Endothelial cell of umbilical vein (primary cell): ENCODE measurements at regions not wholly inside any gene's neighbourhood (a gene's known extent, or its start where the extent isn't known, plus 50 kb on each side); places are given as distances from the start of the nearest gene placed in this dataset.

Source experiments
- GATA2 ChIP-seq: IDR thresholded peaks from 2 replicates; pipeline ENCODE4 v1.7.0; 2011; ENCODE audit warnings: low read depth, mild to moderate bottlenecking, moderate library complexity, mixed read lengths, low read length; ENCODE audit not compliant: insufficient read length, insufficient read depth
- JUN ChIP-seq: IDR thresholded peaks from 2 replicates; pipeline ENCODE4 v1.6.1; 2011; ENCODE audit warnings: borderline replicate concordance, low read depth; ENCODE audit not compliant: insufficient read length, insufficient read depth
- MYC ChIP-seq: IDR thresholded peaks from one replicate; pipeline ENCODE4 v1.6.1; 2011; ENCODE audit warnings: mild to moderate bottlenecking, low read depth, low read length
- POLR2A ChIP-seq: IDR thresholded peaks from 2 replicates; pipeline ENCODE4 v1.6.1; 2012; ENCODE audit warnings: low read depth, mild to moderate bottlenecking, control low read depth, low read length
- POLR2AphosphoS5 ChIP-seq: IDR thresholded peaks from 2 replicates; pipeline ENCODE4 v1.6.1; 2012; ENCODE audit warnings: low read depth, mild to moderate bottlenecking, control low read depth, low read length, moderate library complexity; ENCODE audit not compliant: insufficient read depth
- TF ChIP-seq, protein P1 (sequence below), 2 donors: IDR thresholded peaks; 1 replicate in 1 of 2; 2 replicates in 1 of 2; pipeline ENCODE4 v1.5.1; 2011; ENCODE audit warnings: low read length in 2 of 2, mild to moderate bottlenecking in 2 of 2, moderate library complexity in 2 of 2, control low read depth in 1 of 2, inconsistent platforms in 1 of 2, low read depth in 1 of 2; ENCODE audit not compliant: insufficient read depth in 1 of 2; ENCODE audit errors: extremely low read depth in 1 of 2

GRCh38 chr12:61987173-61987572 is 273.0 kb upstream of the USP15 start:
- TF ChIP-seq POLR2AphosphoS5: no peak
- TF ChIP-seq POLR2A: no peak
- no peak for TF ChIP-seq JUN
- TF ChIP-seq MYC: no peak
- TF ChIP-seq, protein P1, sequence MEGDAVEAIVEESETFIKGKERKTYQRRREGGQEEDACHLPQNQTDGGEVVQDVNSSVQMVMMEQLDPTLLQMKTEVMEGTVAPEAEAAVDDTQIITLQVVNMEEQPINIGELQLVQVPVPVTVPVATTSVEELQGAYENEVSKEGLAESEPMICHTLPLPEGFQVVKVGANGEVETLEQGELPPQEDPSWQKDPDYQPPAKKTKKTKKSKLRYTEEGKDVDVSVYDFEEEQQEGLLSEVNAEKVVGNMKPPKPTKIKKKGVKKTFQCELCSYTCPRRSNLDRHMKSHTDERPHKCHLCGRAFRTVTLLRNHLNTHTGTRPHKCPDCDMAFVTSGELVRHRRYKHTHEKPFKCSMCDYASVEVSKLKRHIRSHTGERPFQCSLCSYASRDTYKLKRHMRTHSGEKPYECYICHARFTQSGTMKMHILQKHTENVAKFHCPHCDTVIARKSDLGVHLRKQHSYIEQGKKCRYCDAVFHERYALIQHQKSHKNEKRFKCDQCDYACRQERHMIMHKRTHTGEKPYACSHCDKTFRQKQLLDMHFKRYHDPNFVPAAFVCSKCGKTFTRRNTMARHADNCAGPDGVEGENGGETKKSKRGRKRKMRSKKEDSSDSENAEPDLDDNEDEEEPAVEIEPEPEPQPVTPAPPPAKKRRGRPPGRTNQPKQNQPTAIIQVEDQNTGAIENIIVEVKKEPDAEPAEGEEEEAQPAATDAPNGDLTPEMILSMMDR (IDR thresholded peaks at IDR 0.05; ENCODE audit: extremely low read depth in 1 of 2, insufficient read depth in 1 of 2, low read depth in 1 of 2, low read length in 2 of 2): no peak
- no peak for TF ChIP-seq GATA2
